Glomerular visceral epithelial cell (primary cell): ENCODE measurements at regions not wholly inside any gene's neighbourhood (a gene's known extent, or its start where the extent isn't known, plus 50 kb on each side); places are given as distances from the start of the nearest gene placed in this dataset.
"Not testable (repeated sequence)": the region's sequence is repeated elsewhere in the genome, so short reads cannot be mapped to it uniquely, and the experiment has no call there.

ENCODE experiments used
- DNase-seq: peaks from one replicate; pipeline ENCODE4 v3.0.0-alpha.2; 2016; ENCODE audit errors: extremely low spot score

DNA sequence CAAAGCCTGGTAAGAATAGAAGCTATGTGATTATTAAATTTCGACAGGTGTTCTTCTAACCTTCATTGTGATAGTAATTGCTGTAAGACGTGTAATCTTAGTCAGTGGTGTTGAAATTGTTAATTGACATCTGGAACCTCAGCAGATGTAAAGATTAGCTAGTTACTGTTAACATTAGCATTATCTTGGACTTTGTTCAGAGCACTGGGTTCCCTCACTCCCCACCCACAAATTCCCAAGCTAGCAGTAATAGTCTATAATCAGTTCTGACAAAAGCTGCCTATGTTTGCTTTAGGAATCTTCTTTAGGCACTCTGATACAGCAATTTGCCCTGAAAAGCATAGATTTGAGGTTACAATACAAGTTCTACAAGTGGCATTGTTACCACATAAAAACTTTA lies 233.7 kb downstream of the EN1 start:
- no peak for DNase-seq

DNA sequence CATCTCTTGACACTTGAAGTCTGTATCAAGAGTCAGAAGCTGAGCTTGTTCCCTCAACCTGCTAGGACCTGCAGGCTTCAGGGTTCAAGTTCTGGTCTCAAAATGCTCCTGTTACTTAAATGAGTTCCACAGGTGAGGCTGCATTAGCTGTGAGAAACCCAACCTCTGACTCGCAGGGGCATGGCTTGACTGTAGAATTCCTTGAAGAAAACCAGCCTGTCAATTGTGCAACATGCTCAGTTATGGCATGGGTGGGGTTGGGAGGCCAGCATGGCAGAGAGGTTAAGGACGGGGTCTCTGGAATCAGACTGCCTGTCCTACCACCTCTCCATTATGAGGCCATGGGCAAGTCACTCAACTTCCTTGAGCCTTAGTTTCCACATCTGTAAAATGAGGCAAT lies 235.8 kb downstream of the EN1 start:
- no peak for DNase-seq

DNA sequence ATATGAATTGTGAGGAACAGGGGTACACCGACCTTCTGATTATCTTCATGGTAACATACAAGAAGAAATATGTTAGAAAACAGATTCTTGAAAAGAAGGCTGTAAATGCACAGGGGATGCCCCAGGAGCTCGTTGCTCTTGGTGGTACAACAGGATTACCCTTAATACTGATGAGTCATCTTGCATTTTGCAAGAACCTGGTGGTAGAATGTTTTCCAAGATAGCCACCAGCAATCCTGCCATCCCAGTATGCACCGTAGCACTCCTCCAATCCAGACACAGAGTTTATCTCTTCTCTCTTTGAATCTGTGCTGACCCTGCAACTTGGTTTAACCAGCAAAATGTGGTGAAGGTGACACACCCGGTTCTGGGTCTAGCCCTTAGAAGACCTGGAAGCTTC lies 238.3 kb downstream of the EN1 start:
- no peak for DNase-seq

DNA sequence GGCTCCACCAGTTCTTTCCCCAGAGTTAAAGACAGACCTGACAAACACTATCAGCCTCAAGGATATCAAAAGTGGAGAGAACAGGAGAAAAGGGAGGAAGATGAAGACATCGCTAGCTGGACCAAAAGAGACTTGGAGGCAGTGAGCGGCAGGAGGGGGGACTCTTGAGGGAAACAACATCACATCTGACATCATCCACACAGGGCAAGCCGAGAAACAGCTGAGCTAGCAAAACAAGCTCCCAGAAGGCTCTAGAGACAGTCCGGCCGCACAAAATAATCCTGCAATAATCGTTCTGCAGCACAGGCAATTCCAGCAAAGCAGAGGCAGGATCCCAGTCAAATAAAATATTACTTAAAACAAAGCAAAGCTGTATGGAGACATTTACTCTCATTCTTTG lies 239.8 kb downstream of the EN1 start:
- no peak for DNase-seq

DNA sequence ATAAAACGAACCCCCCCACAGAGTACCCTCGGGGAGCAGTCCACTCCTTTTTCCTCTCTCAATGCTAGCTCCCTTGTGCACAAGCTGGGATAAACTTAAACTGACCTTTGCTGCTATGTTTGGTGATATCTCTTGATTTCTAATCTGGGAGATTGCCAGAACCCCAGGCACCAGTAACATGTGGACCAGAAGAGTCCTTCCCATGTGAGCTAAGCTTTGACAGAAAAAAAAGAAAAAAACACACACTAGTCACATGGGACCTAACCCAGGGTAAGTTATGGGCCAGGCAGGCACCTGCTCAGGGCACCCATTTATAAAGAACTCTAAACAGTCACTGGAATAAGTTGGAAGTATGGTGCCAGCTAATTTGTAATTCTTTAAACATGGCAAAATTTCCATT lies 242.6 kb downstream of the EN1 start:
- DNase-seq, result no peak

DNA sequence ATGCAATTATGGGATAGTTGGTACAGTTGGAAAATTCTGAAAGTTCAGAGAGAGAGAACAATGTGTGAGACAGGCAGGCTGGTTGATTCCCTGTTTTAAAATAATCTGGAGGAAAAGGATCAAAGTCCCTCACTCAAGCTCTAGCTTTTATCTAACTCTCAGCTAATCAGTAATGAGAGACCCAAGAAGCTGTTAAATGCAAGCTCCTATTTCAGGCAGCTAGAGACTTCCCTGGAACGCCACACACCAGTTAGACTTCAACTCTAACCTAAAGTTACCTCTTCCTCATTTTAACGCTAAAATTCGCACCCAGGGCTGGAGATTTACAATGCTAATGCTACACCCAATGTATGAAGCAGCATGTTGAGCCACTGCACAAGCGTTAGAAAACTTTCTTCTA lies 243.1 kb downstream of the EN1 start:
- DNase-seq, result no peak

DNA sequence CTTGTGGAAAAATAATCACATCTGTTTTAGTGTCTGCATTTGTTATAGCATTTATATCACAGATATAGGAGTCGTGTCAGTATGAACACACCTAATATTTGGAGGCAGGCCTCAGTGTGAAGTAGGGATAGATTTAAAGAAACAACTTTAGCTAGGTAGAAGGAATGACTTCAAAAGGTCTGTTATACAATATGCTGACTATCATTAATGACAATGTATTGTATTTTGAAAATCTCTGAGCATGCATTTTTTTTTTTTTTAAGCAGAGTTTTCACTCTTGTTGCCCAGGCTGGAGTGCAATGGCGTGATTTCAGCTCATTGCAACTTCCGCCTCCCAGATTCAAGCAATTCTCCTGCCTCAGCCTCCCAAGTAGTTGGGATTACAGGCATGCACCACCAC lies 248.3 kb downstream of the EN1 start:
- no peak for DNase-seq

DNA sequence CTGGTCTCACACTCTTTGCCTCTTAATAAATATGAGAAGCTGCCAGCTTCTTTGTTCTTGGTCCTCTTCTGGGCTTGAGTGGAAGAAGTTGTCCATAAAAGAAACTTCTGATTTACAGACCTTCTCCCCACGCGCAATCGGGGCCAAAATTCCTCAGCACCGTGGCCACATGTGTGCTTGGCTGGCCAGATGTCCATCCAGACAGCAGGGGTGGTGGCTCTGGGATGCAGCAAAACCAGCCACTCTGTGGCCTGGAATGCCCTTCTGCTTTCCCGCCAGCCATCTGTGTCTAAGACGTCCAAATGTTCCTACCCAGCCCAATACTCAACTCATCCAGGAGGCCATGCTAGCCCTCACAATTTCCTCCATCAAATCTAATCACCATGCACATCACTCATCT lies 250.8 kb downstream of the EN1 start:
- DNase-seq, result no peak

DNA sequence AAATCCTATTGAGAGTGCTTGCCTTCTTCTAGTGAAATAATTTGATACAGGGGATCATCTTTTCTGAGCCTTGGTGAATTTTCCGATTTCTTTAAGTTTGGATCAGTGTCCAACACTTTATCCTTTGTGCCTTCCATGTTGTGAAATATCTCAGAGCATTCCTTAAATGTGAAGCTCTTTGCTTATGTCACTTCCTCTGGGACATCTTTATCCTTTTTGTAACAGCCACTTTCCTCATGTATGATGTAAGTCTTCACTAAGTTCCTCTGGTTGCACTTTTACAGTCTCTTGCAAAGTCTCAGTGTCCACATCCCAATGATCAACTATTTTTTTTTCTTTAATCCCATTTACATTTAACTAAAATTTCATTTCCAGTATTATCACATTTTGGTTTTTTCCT lies 254.2 kb downstream of the EN1 start:
- no peak for DNase-seq

DNA sequence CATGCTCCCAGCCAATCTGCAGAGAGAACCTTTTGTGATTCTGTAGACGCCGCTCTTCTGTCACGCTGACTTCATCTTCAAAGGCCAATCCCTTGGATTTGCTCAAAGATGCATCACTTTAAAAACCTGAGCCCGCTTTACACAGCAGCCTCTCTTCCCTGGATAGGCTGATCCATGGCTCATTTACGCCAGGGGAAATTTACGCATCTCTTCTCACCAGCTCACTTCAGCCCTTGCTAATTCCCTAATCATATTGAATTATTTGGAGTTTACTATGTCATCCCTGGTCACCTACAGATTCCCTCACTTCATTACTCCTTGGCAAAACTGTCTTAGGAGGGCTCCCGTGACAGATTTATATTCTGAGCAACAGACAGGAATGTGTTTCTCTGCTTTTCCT lies 256.2 kb downstream of the EN1 start:
- DNase-seq, result no peak

DNA sequence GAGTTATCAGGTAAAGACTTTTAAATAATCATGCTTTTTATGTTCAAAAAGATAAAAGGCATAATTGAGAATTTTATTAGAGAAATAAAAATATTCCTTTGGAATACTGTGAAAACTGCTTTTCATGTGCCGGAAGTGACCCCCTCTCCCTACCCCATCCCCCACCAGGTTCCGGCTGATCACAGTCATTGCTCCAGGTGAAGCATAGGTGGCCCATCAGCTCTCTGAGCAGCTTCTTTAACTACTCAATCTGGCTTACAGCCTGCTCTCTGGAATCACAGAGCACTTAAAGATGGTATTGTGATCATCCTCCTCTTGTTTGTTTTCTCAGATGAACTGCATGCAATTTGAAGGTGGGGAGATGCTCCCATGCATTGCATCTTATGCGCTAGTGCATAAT lies 257.7 kb downstream of the EN1 start:
- DNase-seq, result no peak

DNA sequence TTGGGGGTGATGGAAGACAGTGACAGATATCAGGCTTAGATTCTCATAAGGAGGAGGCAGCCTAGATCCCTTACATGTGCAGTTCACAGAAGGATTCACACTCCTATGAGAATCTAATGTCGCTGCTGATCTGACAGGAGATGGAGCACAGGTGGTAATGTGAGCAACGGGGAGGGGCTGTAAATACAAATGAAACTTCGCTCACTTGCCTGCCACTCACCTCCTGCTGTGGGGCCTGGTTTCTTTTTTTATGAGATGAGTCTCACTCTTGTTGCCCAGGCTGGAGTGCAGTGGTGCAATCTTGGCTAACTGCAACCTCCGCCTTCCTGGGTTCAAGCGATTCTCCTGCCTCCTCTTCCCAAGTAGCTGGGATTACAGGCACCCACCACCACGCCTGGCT lies 258.6 kb downstream of the EN1 start:
- no peak for DNase-seq

DNA sequence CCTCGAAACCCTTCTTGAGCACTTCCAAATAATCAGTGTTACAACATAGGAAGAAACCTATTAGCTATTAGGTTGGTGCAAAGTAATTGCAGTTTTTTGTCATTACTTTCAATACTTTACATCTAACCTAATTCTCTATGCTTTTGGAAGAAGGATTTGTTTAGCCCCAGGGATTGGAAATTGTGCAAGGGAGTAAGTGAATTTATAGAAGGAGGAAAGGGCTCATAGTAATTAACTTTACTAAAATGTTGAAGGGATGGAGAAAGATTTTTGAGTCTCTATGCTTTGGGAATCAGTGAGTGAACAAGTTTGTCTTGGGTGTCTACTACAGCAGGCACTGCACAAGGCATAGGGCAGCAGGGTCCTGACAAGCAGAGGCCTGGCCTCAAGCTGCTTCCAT lies 261.1 kb downstream of the EN1 start:
- DNase-seq, result no peak

DNA sequence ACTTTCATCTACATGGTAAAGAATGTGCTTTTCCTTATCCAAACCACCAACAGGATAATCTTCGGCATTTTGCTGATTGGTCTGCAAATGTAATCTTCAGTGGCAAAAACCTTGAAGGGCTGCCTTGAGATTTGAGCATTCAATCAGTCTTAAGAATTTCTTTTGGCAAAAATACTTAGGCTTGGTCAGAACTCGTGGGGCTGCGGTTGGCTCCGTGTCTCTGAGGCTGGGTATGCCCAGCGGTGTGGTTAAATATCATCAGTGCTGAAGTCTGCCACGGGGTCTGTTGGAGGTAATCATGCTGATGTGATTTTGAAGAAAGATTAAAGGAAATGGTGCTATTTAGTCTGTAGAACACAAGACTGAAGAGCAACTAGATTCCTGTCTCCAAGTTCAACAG lies 262.6 kb downstream of the EN1 start:
- no peak for DNase-seq

DNA sequence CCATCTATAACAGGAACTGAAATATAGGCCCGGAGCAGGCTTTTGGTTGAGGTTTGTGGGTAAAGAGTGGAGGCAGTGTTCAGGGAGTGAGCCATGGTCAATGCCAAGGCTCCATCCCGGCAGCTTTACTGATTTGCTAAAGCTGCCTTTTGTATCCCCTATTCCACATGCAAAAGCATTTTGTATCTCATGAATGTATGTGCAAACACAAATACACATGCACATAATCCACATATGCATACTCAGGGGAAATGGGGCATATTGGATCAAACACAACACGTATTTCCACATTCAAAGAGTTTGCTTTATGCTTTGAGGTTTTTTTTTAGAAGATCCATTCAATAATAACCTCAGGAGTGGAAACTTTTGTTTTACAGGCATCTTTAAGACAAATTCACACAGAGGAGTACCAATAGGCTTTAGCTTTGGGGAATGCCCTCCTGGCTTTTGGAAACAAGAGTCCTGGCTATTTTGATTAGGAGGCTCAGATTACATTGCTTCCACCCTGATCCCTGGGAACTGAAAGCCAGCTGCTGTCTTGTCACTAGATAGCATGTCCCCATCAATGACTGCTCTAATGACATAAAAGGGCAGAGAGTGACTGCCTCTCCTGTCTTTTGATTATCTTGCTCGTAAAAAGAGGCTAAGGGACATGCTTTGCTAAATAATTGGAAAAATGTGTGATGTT lies 263.2 kb downstream of the EN1 start:
- DNase-seq, result no peak

DNA sequence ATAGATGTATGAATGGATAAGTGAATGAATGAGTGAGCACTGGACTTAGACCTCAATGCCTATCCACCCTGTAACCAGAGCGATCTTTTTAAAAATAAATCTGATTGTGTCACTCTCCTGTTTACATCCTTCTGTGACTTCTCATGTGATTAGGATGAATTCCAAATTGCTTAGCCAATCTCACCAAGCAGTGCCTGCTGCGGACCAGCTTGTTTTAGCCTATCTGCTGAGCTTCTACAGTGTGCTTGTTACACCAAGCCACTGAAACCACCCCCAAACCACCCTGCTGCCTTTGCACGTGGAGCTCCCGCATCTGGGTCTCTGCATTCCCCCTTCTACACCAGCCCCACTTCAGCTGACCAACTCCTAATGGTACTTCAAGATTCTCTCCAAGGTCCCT lies 265.4 kb downstream of the EN1 start:
- no peak for DNase-seq

DNA sequence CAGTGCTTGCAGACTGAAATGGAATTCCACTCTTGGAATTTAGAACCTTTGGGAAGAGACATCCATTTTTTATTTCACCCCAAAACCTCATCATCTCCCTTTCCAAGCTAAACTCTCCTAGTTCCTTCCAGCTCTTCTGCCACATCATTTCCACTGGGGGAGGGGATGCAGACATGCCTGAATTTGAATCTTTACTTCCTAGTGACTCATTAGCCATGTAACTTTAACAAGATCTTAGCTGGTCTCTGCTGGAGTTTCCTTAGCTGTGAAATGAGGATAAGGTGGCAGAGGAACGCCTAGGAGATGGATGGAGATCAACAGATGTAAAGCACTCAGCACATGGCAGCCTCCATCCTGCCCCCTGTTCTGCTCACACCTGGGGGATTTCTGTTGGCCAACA lies 266.8 kb downstream of the EN1 start:
- DNase-seq, result no peak

DNA sequence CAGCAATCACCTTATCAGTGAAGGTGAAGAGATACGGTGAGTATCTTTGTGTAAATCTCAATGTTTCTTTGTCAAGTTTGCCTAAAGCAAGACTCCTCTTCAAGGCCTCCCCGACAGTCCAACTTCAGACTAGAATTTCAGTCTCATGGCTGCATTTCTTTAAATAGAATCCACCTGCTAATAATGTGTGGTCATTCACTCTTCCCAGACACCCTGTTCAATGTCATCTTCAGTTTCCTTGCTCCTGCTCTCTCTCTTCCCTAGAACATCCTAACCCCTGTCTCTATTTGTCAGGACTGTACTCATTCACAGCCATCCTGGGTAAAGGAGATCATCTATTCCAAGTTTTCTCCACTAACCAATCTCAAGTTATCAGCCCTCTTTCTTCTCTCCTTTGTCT lies 267.3 kb downstream of the EN1 start:
- no peak for DNase-seq

DNA sequence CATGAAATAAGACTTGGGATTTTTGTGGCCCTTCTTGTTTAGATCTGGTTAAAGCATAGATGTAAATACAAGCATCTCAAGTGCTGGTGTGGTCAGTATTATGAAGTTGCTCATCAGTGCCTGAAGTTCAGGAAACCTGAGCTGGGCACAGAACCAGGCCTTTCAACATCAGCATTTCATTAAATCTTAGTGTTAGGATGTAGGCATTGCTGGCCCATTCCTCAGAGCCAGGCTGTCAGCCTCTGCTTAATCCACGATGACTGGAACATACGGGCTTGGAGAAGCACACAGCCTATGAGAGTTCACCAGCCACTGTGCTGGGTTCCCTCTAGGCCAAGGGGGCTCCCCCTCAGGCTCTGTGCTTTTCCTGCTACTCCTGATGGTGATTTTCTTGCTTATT lies 270.2 kb downstream of the EN1 start:
- no peak for DNase-seq

DNA sequence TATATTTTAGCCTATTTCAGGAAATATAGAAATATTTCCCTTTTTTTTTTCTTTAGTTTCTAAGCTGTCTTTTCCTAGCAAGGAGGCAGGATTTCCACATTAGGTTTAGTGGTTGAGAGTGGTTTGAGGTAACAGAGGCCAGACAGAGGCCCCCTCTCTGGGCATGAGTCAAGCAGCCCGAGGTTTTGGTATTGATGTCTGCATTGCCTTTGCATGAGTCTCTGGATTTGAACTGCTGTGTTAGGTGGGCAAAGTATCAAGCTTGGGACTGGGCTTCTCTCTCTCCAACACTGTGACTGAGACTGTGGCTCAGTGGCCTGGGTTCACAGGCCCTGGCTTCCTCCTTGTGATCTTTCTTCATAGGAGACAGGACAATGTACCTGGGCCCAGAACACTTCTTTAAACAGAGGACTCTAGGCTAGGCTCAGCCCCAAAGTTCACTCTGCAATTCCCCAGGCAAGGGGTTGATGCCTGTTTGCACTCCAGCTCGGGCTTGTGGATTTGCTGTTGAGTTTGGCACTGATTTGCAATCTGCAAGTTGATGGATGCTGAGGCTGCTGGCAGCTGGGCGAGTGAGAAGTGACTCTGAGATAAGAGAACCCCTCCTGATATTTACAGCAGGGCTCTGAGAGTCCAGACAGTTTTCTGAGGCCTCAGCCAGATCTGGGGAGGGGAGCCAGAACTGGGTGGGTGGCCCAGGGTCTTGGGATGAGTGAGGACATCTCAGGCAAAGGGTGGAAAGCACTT lies 271.2 kb downstream of the EN1 start:
- no peak for DNase-seq

DNA sequence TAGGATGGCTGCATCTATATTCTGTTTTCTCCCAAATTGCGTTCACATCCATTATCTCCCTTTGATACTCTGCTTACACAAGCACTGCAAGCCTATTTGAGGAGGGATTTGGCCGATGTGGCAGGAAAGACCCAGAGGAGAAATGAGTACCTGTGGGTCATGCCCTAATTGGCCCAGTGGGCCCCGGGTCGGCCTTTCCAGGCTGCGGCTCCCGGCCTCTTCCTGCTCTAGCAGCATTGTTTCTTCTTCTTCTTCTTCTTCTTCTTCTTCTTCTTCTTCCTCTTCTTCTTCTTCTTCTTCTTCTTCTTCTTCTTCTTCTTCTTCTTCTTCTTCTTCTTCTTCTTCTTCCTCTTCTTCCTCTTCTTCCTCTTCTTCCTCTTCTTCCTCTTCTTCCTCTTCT lies 275.1 kb downstream of the EN1 start:
- DNase-seq, result not testable (repeated sequence)

DNA sequence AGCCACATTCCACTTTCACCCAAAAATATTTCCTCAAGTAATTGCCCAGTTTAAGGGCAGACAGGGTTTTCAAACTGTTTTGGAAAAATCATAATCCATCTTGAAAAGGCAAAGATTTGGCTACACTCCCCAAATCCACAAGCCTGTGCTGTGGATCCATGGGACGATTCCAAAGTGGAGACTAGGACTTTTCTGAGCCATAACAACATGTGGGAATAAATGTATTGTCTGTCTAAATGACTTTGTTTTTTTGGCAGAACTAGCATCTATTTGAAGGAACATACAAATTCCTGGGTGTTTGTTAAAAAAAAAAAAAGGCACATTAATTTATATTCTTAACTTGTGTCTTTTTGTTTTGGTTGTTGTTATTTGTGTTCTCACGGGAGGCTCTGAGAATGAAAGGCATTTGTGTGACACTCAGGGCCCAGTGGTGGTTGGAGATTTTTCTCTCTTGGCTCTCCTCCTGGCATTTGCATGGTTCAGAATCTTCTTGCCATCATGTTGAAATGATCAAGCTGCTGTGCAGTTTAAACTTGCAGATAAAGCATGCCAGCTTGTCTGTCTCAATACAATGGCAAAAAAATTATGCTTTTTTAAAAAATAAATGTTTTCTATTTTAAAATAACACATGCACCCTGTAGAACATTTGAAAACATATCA lies 277.4 kb downstream of the EN1 start:
- DNase-seq, result no peak

DNA sequence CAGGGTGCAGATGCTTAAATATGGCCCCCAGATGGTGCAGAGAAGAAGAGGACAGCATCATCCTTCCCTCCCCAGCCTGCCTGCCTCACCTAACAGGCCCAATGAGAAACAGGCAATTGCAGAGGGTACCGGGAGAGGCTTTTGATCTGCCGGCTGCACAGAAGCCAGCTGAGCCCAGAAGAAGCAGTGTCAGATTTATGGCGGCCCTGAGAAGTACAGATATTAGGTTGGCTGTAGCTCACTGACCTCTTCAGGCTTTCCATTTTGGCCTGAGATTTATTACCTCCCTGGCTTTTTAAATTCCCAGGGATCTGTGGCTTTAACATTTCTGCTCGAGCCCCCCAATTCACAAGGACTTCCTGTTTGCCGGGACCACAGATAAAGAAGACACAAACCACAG lies 278.7 kb downstream of the EN1 start:
- no peak for DNase-seq
